ENCODE measurements at regions not wholly inside any gene's neighbourhood (a gene's known extent, or its start where the extent isn't known, plus 50 kb on each side); places are given as distances from the start of the nearest gene placed in this dataset.
"Not testable (repeated sequence)": the region's sequence is repeated elsewhere in the genome, so short reads cannot be mapped to it uniquely, and the experiment has no call there.

DNA sequence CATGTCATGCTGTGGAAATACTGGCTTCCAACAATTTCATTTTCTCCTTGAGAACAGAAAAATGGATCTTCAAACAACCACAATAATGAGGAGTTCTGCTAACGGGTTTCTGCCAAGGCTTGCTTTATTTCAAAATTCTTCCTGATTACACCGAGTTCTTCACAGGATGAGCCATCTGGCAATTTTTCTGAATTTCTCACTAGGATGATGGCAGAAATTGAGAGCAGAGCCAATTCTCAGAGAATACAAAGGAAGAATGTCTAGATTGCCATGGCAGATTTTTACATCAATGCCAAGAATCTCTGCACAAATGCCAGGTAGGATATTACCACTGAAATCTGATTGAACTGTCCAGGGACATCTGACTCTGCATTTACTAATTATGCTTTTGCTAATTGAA, 619.0 kb upstream of the CHRM3 start:
- no peak for DNase-seq

DNA sequence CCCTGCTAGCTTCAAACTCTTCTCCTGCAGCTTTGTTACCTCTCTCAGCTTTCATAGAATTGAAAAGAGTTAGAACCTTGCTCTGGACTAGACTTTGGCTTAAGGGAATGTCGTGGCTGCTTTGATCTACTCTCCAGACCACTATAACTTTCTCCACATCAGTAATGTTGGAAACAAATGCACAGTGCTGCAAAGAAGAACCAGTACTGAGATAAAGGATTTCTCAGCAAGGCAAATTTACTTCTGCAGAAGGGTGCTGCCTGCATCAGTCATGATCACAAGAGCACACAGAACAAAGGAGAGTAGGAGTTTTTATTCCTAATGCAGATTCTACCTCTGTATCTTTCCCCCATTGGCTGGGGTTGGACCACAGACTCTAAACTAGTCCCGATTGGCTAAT, 621.6 kb upstream of the CHRM3 start:
- DNase-seq, result no peak

- no peak for DNase-seq
Observed at GRCh38 chr1:238753252-238753651, 633.1 kb upstream of the CHRM3 start.

GRCh38 chr1:238752327-238752726, 634.0 kb upstream of the CHRM3 start:
- DNase-seq, result peak in 1 of 3 donors; percentile 27

- DNase-seq, result no peak
Observed at GRCh38 chr1:238745069-238745468, 641.3 kb upstream of the CHRM3 start.

GRCh38 chr1:238738892-238739291, 647.5 kb upstream of the CHRM3 start:
- peak in 2 of 3 donors; percentile 38 to 59 for DNase-seq

- no peak for DNase-seq
Observed at GRCh38 chr1:238727670-238728069, 658.7 kb upstream of the CHRM3 start.

- no peak for DNase-seq
Observed at GRCh38 chr1:238722812-238723211, 663.6 kb upstream of the CHRM3 start.

DNA sequence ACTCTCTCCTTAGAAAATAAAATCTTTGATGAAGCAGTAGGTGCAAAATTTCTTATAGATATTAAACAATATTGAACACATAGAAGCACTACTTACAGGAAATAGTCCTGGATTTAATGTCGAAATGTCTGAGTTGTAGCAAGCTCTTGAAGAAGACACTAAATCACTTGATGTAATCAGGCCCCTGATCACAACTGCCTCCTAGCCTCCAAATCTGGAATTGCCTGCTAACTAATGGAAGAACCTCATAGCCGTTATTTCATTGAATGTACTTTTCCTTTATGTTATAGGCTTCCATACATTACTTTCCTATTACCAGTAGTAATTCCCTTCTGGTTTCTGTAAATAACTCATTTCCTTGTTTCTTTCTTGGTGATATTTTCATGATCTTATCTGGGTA, 675.7 kb upstream of the CHRM3 start:
- no peak for DNase-seq

DNA sequence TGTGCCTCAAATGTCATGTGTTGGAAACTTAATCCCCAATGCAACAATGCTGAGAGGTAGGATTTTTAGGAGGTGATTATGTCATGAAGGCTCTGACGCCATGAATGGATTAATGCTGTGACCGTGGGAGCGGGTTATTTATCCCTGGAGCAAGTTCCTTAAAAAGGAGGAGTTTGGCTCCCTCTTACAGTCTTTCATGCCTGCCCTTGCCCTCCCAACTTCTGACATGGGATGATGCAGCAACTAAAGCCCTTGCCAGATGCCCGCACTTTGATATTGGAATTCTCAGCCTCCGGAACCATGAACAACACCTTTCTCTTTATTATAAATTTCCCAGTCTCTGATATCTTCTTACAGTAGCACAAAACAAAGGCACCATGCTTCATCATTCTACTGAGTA, 685.3 kb upstream of the CHRM3 start:
- DNase-seq, result no peak

- no peak for DNase-seq
Observed at GRCh38 chr1:238690415-238690814, 696.0 kb upstream of the CHRM3 start.

GRCh38 chr1:238684576-238684975, 701.8 kb upstream of the CHRM3 start:
- DNase-seq, result not testable (repeated sequence)

DNA sequence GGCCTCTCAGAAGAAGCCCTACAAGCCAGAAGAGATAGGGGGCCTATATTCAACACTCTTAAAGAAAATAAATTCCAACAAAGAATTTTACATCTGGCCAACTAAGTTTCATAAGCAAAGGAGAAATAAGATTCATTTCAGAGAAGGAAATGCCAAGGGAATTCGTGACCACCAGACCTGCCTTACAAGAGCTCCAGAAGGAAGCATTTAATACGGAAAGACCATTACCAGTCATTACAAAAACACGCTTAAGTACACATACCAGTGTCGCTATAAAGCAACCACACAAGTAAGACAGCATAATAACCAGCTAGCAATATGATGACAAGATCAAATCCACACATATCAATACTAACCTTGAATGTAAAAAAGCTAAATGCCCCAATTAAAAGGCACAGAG, 704.9 kb upstream of the CHRM3 start:
- peak in 1 of 3 donors; percentile 8 for DNase-seq

DNA sequence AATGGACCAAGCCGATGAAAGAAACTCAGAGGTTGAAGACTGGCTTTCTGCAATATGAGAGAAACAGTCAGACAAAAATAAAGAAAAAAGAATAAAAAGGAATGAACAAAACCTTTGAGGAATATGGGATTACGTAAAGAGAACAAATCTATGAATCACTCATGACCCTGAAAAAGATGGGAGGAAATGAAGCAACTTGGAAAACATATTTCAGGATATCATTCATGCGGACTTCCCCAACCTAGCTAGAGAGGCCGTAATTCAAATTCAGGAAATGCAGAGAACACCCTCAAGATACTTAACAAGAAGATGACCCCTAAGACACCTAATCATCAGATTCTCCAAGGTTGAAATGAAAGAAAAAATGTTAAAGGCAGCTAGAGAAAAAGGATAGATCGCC, 705.3 kb upstream of the CHRM3 start:
- peak in 1 of 3 donors; percentile 23 for DNase-seq

- no peak for DNase-seq
Observed at GRCh38 chr1:238677567-238677966, 708.8 kb upstream of the CHRM3 start.

DNA sequence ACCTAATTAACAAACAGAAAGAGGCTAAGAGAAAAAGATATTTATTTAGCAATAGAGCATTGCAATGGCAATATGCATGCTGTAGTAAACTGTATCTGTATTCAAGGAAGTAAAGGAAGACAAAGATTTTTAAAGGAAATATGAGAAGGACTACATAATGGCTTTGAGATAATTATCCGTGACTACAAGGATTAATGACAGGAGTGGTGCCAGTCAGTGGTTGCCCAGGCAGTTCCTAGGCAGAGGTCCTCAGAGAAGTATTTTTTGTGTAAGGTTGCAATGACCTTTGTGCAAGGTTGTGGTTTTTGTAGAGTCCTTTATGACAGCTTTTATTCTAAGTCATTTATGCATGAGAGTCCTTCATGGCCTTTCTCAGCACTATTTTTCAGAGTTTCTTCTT, 711.1 kb upstream of the CHRM3 start:
- no peak for DNase-seq

DNA sequence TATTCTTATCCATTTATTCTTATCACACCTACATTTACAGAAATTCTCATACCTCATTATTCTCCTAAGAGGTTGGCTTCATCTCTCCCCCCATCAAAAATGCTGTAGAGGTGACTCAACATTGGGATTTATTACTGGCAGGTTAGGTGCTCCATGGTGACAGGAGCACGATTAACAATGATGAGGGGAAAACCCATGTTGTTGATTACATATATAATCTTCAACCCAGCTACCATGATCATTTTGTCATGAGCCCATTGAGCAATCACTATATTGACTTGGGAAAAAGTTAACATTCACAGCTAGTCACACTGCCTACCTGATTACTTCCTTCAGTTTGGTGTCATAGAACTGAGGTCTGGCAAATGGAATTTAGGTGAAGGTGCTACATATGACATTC, 712.1 kb upstream of the CHRM3 start:
- DNase-seq, result no peak

DNA sequence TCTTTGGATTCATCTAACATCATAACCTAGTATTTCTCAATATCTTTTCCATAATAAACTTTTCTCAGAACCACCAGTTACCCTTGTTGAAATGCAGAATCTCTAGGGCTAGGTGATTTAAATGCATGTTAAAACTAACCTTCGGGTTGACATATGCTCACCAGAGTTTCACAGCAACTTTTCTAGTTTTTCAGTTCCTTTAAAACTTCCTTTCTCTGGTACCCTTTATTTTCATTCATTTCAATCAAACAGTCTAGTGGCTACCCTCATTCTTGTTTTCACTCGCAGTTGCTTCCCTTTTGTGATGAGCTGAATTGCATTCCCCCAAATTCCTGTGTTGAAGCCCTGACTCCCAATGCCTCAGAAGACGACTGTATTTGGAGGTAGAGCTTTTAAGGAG, 712.8 kb upstream of the CHRM3 start:
- no peak for DNase-seq

GRCh38 chr1:238672806-238673205, 713.6 kb upstream of the CHRM3 start:
- DNase-seq, result no peak

DNA sequence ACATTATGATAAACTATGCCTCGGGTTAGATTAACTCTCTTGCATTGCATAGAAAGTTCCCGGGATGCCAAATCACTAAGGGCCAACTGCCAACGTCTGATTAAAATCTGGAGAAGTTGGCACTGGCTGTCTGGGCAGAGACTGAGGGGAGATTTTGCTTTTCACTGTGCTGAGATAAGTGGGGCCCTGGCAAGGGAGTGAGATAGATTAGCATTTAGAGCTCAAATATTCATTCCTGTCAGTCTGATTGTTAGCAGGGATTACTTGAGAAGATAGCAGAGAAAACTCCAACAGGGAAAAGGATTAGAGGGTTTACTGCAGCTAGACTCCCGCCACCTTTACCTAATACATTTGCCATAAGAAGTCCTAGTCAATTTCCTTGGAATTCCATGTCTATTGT, 714.1 kb upstream of the CHRM3 start:
- DNase-seq, result no peak

GRCh38 chr1:238664139-238664538, 722.2 kb upstream of the CHRM3 start:
- DNase-seq, result no peak

GRCh38 chr1:238660849-238661248, 725.5 kb upstream of the CHRM3 start:
- DNase-seq, result no peak

- no peak for DNase-seq
Observed at GRCh38 chr1:238658763-238659162, 727.6 kb upstream of the CHRM3 start.

GRCh38 chr1:238653693-238654321, 732.6 kb upstream of the CHRM3 start:
- peak in 1 of 3 donors; percentile 59 for DNase-seq
